Left renal cortex interstitium (tissue), 4 donors: ENCODE measurements at regions not wholly inside any gene's neighbourhood (a gene's known extent, or its start where the extent isn't known, plus 50 kb on each side); places are given as distances from the start of the nearest gene placed in this dataset.
"Not testable (repeated sequence)": the region's sequence is repeated elsewhere in the genome, so short reads cannot be mapped to it uniquely, and the experiment has no call there.

ENCODE experiments used
- DNase-seq, 4 donors: peaks; one replicate each; pipeline ENCODE4 v3.0.0-alpha.2; 2013; ENCODE audit warnings: low read depth in 4 of 4, low spot score in 2 of 4, missing footprints in 1 of 4

DNA sequence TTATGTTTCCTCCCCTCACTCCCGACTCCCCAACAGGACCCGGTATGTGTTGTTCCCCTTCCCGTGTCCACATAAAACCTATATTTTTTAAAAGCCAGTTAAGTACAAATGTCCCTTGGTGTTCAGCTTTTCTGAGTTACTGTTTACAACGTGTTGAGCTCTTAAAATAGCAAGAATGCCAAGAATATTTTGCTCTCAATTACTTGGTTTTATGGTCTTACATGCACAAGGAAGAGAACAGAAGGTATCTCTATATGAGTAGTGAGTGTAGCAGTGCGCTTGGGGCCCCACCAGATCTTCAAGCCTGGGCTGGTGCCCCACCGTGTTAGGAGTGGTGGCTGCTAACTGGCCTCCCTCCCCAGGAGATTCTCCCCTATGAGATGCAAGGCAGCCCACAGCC, 75.3 kb downstream of the RIN2 start:
- no peak for DNase-seq

GRCh38 chr20:19834287-19834686, 76.2 kb downstream of the RIN2 start:
- DNase-seq, result no peak

- no peak for DNase-seq
These were observed 76.7 kb downstream of the RIN2 start for GRCh38 chr20:19834783-19835182.

- DNase-seq, result no peak
These were observed 77.6 kb downstream of the RIN2 start for GRCh38 chr20:19835533-19836222.

- DNase-seq, result no peak
These were observed 80.4 kb downstream of the RIN2 start for GRCh38 chr20:19838468-19838867.

DNA sequence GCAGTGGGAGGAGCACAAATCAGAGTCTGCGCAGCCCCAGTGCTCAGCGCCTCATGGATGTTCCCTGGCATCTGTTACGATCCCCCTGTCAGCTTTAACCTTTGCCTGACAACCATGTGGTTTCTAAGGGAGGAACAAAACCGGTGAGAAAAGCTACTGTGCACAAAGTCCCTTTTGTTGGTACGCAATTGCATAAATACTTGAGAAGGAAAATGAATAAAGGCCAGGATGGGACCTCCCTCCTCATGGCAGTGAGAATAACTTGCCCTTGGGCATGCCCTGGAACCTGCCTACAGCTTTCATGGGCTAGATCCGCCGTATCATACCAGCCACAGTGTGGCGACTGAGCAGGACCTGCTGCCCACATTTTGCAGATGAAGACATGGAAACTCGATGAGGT, 81.0 kb downstream of the RIN2 start:
- no peak for DNase-seq

DNA sequence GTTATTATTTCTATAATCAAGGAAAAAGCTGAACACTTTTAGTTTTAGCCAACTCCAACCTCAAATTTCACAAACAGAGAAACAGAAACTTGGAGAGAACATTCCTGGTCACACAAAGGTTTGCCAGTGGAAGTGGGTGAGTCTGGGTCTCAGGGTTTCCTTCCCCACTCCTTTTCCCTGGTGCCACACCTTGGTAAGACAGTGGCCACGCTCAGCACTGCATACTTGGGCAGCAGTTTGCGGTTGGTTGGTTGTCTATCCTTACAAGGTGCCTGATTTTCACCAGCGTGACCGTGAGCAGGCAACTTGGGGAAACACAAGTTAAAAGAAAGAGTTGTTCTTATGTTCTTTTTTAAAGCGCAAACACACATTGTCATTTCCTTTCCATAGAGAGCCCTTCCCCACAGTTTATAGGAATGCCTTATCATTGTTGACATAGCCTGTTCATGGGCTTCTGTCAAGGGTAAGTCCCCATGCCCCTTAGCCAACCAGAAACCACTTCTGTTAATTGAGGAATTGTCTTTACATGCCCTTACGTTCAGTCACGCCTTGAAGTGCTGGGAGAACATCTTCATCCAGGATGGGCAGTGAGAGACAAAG, 82.2 kb downstream of the RIN2 start:
- no peak for DNase-seq

DNA sequence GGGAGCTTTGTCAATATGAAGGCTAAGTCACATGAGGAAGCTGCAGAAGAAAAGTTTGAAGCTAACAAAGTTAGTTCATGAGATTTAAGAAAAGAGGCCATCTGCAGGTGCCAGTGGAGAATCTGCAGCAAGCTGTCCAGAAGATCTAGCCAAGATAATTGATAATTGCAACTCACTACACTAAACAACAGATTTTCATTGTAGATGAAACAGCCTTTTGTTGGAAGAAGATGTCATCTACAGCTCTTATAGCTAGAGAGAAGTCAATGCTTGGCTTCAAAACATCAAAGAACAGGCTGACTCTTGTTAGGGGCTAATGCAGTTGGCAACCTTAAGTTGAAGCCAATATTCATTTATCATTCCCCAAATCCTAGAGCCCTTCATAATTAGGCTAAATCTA, 83.7 kb downstream of the RIN2 start:
- DNase-seq, result no peak

DNA sequence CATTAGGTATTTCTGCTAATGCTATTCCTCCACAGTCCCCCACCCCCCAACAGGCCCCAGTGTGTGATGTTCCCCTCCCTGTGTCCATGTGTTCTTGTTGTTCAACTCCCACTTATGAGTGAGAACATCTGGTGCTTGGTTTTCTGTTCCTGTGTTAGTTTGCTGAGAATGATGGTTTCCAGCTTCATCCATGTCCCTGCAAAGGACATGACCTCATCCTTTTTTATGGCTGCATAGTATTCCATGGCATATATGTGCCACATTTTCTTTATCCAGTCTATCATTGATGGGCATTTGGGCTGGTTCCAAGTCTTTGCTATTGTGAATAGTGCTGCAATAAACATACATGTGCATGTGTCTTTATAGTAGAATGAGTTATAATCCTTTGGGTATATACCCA, 86.8 kb downstream of the RIN2 start:
- DNase-seq, result not testable (repeated sequence)

DNA sequence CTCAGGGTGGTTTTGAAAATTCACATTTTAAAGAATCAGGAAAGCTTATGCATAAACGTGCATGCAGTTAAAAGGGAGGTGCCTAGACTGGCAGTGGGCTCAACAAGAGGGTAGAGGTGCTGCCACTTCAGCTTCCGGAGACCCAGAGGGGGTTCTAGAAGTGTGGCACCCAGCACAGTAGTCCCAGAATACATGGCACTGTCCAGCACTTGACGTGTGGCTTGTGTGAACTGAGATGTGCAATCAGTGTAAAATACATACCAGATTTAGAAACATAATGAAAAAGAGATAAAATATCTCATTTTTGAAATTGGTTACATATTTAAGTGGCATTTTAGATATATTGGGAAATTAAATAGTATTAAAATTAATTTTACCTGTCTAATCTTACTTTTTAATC, 89.3 kb downstream of the RIN2 start:
- no peak for DNase-seq

GRCh38 chr20:19849341-19850197, 91.5 kb downstream of the RIN2 start:
- peak in 2 of 4 donors; percentile 13 to 32 for DNase-seq

- DNase-seq, result peak in 3 of 4 donors; percentile 27 to 38 (median 36)
These were observed 92.1 kb downstream of the RIN2 start for GRCh38 chr20:19850198-19850533.

DNA sequence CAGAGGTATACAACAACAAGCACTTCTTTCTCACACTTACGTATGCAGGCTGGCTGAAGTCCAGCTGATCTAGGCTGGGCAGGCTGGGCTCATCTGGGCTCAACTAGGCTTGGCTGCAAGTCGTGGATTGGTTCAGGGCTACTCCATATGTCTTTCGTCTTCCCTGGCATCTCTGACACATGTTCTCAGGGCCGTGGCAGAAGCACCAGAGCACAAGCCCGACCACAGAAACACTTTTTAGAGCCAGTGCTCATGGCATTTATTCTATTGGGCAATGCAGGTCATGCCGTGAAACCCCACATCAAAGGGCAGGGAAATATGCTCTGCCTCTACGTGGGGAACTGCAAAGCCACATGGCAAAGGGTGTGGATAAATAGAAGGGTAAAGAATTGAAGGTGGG, 93.8 kb downstream of the RIN2 start:
- no peak for DNase-seq

DNA sequence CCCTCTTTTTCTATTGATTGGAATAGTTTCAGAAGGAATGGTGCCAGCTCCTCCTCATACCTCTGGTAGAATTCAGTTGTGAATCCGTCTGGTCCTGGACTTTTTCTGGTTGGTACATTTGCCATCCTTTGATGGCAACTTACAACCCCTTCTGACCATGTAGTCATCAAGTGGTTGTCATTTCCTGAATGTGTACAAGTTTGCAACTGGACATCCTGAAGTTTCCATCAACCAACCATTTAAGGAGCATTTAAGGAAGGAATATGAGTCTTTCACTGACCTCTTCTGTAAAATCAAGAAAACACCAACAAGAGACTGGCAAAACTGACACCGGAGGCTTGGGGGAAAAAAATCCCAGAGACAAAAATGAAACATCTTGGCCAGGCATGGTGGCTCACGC, 97.4 kb downstream of the RIN2 start:
- DNase-seq, result no peak

- DNase-seq, result no peak
These were observed 100.7 kb downstream of the RIN2 start for GRCh38 chr20:19858466-19859371.

DNA sequence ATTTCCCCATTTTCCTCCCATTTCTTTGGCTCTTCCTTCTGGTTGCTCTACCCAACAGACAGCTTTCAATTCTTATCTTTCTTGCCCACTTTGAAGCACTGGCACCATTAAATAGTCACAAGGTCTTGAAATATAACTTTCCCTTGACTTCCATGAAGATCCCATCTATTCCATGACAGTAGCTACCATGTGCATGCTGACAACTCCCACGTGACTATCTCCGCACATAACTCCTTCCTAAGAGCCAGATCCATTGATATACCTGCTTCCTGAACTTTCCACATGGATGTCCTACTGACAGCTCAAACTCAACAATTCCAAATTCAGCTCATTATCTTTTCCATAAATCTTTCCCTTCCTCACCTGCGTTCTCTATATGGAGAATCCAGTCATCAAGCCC, 101.4 kb downstream of the RIN2 start:
- DNase-seq, result no peak

- DNase-seq, result no peak
These were observed 102.7 kb downstream of the RIN2 start for GRCh38 chr20:19860737-19861136.

- no peak for DNase-seq
These were observed 103.2 kb downstream of the RIN2 start for GRCh38 chr20:19861147-19861759.

GRCh38 chr20:19864130-19864529, 106.1 kb downstream of the RIN2 start:
- DNase-seq, result no peak

DNA sequence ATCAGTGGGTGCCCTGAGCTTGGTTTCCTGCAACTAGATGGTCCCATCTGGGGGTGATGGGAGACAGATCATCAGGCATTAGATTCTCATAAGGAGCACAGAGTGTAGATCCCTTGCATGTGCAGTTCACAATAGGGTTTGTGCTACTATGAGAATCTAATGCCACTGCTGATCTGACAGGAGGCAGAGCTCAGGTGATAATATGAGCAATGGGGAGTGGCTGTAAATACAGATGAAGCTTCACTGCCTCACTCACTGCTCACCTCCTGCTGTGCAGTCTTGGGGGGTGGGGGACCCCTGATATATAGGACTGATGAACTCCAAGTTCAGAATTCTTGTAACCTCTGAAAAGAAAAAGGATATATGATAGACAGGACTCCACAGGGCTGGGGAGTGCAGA, 108.0 kb downstream of the RIN2 start:
- no peak for DNase-seq
